NCI-H1436 (cell line): ENCODE measurements at regions not wholly inside any gene's neighbourhood (a gene's known extent, or its start where the extent isn't known, plus 50 kb on each side); places are given as distances from the start of the nearest gene placed in this dataset.

Experiments used
- DNase-seq: peaks from one replicate; lab custom pipeline; 2025; lab: John Stamatoyannopoulos, UW

DNA sequence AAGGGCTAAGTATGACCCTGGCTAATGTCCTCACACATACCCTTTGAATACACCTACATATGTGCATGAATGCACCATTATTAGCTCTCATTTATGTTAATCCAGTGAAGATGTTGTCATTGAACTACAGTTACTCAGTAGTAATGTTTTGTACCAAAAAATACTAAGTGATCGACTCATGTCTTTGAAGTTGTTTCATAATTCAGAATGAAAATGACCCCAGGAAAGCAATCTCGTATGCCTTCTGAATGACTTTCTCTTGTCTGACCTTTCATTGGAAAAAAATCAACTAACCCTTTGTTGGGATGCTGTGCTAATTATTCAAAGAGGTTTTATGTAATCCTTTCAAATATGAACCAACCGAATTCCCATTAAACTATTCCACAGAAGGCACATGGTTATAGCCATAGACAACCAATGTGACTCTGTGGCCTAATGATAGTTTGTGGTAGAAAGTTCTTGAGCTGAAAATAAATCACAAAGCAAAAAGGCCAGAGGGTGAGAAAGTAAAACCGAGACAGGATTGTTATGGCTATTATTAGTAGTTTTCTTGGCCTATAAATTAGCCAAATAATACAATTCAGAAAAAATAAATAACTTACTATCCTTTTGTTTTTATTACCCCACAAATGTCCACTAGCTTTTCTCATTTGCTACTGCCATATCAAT is 86.8 kb upstream of the STARD13 start:
- DNase-seq = no peak

DNA sequence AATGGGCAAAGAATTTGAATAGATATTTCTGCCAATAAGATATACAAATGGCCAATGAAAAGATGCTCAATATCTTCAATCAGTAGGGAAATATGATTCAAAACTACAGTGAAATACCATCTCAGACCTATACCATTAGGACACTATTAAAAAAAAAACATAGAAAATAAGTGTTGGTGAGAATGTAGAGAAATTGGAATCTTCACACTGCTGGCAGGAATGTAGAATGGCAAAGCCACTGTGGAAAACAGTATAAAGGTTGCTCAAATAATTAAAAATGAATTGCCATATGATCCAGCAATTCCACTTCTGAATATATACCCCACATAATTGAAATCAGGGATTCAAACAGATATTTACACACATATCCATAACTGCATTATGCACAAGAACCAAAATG is 88.1 kb upstream of the STARD13 start:
- no peak for DNase-seq

DNA sequence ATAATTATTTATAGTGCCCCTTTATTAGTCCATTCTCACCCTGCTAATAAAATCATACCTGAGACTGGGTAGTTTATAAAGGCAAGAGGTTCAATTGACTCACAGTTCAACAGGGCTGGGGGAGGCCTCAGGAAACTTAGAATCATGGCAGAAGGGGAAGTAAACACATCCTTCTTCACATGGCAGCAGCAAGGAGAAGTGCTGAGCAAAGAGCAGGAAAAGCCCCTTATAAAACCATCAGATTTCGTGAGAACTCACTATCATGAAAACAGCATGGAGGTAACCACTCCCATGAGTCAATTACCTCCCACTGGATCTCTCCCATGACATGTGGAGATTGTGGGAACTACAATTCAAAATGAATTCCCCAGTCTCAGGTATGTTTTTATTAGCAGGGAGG is 89.9 kb upstream of the STARD13 start:
- no peak for DNase-seq

DNA sequence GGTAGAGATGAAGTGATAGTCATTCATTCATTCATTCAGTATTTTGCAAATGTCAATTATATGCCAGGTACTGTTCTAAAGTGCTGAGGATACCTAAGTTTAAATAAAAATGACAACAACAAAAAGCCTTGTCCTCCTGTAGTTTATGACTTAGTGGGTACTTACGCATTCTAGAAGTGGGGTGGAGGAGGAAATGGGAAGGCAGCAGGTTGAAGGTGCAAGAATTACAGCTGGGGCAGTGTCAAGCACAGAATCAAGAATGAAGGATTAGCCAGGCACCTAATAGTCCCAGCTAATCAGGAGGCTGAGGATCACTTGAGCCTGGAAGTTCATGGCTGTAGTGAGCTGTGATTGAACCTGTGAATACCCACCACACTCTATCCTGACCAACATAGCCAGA is 90.7 kb upstream of the STARD13 start:
- no peak for DNase-seq

DNA sequence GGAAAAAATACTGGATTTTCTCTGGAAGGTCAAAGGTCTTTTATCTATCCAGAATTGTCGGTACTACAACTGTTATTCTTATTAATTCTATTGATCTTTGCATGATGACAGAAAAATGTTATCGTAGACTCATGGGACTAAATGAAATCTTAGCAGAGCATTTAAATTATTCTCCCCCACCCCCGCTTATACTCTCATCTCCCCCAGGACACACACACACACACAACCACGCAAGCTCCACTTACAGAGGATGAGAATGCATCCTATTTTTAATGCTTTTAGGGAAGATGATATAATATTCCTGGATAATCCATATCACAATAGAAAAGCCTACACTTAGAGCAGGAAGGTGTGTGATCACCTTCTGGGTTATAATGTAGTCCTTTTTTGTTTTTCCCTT is 91.9 kb upstream of the STARD13 start:
- no peak for DNase-seq

DNA sequence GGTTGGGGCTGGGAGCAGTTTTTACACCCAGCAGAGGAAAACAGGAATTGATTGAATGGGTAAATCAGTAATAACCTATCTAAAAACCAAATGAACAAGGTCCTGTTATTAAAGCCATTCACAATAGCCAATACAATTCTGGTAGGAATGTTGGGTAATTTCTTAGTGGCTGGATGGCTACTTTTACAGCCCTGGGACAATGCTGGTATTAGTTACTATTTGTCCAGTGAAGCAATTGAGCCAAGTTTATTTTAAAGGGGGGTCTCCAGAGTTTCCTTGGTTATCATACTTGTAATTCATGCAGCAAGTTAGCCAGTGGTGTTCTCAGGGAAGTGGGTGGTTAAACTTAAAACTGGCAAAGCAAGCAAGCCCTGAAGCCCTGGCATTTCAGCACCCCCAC is 92.3 kb upstream of the STARD13 start:
- no peak for DNase-seq

DNA sequence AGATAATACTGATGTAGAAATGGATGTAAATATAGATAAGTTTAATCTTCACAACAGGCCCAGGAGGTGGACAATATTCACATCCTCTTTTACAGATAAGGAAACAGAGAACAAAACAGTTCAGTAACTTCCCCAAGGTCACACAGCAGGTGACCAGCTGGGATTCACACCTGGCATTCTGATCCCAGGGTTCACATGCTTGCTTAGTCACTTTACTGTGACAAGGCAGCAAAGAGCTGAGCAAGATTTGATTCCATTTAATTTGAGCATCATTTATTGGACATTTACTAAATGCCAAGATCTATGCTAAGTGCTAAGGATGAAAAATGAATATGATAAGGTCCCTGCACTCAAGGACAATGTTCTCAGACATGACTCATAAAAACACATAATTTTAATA is 94.1 kb upstream of the STARD13 start:
- DNase-seq = no peak

DNA sequence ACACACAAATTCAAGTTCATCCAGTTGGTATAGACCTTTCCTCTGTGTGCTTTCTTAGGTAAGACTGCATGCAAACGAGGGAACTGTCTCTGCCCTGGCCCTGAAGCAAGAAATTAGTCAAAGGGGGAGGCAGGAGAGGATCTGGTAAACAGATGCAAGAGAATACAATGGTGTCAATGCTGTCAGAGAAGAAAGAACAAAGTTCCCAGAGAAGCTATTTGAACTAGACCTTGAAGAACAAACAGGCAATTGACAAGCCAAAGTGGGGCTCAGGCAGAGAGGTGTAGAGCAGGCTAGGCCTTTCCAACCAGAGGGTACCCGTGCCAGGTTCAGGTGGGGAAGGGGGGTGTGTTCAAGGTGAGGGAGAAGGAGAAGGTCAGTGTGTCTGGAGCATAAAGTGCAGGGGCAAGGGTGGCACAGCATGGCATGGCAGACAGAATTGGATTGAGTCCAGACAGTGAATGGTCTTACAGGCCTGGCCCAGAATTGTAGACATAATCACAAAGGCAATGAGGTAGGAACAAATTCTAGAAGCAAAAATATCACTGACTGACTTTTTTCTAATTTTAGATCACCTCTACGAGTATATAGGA is 95.0 kb upstream of the STARD13 start:
- no peak for DNase-seq

DNA sequence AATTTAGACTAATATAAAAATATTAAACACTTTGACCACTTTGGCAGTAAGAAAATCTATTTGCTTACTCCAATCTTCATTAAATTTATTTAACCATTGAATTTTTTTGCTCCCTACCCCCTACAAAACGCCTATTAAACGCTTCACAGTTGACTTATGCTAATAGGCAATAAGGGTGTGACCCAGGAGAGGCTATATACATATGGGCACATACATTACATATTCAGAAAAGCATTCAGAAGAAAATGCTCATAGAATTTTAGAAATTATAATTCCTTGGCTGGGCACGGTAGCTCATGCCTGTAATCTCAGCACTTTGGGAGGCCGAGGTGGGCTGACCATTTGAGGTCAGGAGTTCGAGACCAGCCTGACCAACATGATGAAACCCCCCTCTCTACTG is 95.6 kb upstream of the STARD13 start:
- no peak for DNase-seq

DNA sequence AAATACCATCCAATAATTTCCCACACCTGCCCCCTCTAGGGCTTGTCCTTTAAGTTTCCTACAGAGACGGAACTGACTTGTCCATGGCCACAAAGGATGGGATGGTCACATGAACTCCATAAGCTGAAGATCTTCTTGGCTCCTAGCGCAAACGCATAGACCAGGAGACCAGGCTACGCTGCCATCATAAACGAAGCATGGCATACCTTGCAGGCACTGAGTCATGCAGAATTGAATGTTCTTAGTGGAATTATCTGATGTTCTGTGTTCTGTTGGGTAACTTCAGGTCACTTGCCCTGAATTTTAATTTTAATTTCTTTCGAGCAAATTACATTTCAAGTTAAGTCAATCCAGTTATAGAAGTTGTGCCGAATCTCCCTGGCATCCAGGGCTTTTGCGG is 96.4 kb upstream of the STARD13 start:
- no peak for DNase-seq

DNA sequence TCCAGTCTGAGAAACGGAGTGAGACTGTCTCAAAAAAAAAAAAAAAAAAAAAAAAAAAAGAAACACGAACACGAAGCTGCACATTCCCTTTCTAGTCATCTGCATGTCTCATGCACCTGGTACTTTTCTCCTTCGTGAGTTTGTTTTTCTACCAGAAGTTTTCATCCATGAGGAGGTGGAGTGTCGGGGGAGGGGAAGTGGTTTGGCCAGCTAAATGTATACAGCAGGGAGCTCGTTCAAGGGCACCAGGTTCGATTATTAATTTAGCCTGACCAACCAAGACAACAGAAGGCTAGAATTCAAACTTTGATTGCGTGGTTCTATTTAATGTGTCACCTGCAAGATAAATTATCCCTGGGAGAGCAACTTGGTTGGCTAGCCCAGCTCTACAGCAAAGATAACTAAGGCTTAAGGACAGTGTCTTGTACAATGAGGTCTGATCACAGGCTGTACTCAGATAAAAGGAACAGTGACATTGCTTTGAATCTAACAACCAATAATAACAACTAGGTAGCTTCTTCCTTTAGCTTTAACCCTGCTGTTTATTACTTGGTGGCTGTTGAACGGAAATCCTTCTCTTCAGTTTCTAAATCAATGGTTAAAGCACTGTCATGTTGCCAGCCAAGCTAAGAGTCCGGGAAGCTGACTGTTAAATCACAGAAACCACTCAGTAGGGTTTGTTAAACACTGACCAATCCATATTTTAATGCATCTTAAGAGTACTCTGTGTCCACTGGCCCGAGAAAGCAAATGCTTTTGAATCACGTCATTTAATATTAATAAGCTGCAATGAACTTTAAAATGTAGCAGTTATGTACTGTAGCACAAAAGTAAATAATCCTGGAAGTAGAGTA is 98.4 kb upstream of the STARD13 start:
- no peak for DNase-seq

DNA sequence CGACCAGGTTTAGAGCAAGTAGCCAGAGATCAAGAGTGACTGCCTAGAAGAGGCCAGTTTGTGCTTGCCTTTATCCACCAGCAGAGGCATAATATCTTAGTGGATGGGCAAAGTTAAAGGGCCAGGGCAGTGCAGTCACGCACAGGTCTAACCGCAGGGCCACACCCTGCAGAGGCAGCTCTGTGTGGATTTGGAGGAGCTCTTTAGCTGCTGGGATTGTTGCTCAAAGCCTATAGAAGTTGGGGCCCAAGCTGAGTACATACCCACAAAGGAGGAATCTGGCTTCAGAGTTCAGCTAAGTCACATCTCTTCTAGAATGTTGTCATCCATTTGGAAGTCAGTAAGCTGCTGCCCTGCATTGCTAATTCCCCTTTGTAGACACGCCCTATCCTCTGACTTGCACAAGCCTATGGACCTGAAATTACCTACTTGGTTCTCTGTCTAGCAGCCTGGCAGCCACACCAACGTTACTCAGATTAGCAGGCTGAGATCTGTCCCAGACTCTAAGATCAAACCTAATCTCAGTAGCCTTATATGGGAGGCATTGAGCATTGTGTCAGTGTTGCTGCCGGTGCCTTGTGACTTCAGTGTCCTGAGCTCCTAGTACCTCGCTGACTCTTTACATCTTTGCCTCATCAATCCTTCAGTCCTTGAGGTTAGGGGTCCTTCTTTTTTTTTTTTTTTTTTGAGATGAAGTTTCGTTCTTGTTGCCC is 102.9 kb upstream of the STARD13 start:
- no peak for DNase-seq

DNA sequence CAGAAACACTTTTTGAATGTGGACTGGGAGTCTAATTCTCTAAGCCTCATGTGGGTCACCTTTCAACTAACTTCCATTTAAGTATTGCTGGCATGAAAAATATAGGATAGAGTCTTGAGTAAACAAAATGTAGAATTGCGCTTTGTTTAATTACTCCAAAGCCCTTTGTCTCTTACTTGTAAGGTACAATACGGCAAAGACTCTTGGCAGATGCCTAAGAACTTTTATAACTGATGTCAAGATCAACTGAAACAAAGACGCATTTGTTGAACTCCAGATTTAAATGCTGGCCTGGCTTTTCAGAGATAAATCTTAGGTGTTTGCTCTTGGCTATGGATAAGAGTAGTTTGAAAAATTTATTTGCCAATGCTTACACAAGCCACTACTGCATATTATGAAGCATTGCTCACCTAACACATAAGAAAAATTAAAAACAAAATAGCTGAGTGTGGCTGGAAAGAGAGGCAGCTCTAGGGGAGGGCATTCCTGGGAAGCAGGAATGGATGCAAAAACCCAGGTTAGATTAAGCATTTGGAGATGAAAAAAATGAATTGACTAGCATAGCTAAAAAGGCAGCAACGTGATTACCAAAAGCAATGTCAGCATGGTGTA is 107.3 kb upstream of the STARD13 start:
- DNase-seq = no peak

DNA sequence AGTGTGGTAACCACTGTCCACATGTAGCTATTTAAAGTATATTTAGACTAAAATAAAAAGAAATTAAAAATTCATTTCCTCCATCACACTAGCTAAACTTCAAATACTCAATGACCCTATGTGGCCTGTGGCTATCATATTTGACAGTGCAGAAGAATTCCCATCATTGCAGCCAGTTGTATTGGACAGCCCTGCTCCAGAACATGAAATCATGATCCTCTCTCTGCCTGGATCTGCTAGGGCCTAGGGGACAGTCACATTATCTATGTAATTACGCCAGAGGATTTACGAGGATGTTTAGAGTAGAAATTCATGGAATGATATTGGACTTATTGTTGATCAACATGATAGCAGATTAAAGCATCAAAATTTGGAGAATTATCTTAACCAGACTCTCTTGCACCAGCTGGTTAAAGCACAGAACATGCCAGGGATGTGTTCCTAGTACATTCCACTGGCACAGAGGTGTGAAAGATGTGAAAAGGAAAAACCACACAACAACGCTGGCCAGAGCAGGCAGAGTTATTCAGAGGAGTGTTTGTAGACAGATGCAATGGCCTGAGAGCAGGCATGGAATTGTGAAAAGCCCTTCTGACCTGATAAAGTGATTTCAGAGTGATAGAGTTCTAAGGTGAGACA is 108.9 kb upstream of the STARD13 start:
- no peak for DNase-seq

DNA sequence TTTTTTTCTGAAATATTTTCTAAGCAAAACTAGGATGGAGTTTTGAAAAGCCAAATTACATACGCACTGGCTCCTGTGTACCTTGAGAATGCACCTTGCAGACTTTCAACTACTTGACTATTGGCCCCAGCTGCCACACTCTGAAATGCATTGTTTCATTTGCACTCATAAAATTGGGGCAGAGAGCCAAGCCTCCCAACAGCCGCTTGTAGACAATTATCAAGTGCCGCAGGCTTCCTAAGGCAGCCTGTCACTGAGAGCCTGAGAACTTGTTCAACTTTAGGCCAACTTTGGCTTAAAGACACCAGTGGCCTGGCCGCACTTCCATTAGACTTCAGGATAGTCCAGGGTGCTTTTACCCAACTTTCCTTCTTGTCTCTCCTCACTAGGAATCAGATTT is 115.7 kb upstream of the STARD13 start:
- DNase-seq = peak; percentile 18

DNA sequence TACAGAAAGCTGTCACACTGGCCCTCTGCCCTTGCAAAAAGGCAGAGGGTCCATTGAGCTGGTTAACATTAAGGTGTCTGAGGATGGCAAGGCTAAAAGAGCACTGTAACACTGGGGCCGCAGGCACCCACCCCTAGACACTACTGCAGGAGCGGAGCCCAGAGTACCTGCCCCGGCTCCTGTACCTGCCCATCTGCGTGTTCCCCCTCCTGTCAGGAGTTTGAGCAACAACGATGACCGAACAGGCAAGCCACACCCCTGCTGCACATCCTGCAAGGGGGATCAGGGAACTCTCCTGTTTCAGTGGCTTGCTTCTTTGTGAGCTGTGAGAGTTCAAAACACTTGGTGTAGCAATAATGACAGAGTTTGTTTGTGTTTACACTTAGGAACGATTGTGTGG is 117.4 kb upstream of the STARD13 start:
- DNase-seq = no peak

DNA sequence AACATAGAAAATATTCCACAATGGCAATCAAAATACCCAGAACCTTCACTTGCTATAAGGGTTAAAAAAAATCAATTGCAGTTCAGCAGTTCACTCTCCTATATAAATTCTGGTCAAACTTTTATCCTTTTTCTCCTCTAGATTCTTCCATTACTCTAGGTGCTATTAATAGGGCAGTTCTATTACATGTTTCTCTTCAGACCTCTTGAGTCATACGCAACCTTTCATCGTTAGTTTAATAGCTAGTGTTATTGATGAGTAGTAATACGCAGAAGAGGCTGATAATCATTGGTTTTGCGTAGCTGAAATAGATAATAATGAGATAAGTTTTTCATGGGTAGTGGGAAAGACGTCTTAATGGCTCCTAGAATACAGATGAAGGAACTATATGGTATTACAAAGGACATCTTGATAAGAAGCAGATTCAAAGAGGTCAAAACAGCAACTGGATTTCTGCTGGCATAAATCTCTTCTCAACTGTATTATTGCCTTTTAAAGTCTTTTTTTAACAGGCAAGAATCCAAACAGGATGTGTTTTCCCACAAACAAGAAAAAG is 118.3 kb upstream of the STARD13 start:
- DNase-seq = no peak

DNA sequence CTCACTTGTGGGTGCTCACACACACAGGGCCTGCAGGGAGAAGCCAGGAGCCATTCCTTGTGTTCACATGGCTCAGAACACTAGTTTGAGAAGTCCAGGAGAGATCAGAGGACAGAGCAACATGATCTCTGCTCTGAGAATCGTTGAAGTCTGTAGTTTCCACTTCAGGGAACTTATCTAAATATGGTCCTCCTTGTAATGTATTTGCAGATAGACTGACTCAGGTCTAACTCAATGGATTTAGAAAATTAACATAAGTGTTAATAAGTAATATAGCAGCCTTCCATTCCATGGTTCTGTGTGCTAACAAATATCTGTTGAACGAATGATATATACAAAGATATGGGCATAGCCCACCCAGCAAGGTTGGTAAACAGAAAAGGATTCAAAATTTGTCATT is 119.8 kb upstream of the STARD13 start:
- DNase-seq = no peak

DNA sequence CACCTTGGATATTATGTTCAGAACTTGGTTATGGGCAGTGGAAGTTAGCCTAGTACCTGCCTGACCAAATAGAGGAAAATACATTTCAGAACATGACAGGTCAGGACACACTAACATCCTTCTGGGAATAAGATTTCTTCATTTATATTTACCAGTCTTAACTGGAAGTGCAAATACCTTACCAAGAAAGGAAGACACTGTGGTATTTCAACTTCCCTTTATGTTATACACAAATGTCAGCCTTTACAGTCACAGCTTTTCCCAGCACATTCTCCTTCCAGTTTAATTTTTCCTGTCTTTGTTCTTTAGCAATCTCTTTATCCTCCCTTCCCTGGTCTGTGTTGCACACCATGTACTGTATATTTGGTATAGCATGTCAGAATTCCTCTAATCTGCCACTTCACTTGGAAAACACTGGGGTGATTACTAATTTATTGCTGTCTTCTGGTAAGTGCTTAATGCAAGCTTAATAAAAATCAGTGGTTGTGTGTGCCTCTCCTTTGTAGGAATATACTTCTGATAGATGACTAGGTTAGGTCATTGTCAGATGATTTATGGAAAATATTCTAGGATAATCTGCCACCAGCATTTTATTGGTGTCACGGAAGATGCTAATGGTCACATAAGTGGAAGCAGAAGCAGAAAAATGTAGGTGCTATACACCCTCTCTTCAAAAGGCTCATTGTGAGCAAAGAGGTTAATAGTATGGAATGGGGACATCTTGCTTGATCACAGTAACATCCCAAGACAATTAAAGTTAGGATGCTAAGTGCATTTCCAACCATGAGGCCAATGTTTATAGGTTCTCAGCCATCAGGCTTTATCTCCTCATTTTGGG is 124.3 kb upstream of the STARD13 start:
- no peak for DNase-seq

DNA sequence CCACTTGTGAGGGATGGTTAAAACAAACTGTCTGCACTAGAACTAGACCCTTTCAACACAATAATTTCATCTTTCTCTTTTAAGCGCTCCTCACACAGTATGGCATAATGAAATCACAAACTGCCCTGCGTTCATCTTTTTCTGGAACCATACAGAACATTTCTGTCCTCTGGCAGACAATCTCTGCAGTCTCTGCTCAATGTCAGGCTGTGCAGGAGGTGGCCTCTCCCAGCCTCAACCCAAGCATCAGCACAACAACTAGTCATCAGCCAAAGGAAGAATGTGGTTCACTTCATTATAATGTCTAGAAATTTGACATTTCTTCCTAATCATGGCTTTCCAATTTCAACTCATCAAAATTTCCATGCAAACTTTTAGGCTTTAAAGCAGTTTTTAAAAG is 125.1 kb upstream of the STARD13 start:
- no peak for DNase-seq

DNA sequence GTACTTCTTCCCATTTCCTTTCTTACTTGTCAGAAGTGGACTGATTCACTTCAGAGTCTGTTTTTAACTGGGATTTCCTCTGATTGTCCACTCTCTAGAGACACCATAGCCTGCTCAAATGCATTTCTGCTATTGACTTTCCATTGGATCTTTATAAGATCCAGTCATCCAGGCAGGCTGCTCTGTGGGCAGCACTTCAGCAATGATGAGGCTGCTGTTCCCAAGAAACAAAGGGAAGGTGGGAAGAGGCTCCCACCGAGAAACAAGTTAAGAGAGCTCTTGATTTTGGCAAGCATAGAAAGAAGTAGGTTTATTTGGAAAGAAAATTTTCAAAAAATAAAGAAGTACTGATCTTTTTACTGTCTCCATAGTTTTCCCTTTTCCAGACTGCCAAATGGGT is 125.8 kb upstream of the STARD13 start:
- no peak for DNase-seq
